ENCODE measurements at regions not wholly inside any gene's neighbourhood (a gene's known extent, or its start where the extent isn't known, plus 50 kb on each side); places are given as distances from the start of the nearest gene placed in this dataset.

DNA sequence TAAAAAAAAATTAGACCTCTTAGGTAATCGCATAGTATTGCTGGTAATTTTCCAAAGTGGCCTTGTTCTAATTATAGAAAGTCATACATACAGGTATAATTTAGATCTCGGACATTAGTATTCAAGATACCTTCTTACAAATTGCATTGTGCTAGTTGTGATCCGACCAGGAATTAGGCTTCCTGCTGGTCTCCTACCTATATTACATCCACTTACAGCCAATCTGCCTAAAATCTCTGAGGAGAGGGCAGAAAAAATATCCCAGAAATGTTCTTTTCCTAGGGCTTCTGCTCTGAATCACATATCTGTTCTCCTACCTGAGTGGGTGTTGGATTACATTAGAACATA lies 314.7 kb upstream of the GULP1 start:
- 41 to 55% (median 42%) methylated on average over 3 of the region's 3 CpGs for WGBS, 3 donors
- H3K27me3 ChIP-seq (ENCODE audit: insufficient read depth in 3 of 3, low read length in 2 of 3), result no peaks in the 10 kb centered on the region
- TF ChIP-seq, protein P1, sequence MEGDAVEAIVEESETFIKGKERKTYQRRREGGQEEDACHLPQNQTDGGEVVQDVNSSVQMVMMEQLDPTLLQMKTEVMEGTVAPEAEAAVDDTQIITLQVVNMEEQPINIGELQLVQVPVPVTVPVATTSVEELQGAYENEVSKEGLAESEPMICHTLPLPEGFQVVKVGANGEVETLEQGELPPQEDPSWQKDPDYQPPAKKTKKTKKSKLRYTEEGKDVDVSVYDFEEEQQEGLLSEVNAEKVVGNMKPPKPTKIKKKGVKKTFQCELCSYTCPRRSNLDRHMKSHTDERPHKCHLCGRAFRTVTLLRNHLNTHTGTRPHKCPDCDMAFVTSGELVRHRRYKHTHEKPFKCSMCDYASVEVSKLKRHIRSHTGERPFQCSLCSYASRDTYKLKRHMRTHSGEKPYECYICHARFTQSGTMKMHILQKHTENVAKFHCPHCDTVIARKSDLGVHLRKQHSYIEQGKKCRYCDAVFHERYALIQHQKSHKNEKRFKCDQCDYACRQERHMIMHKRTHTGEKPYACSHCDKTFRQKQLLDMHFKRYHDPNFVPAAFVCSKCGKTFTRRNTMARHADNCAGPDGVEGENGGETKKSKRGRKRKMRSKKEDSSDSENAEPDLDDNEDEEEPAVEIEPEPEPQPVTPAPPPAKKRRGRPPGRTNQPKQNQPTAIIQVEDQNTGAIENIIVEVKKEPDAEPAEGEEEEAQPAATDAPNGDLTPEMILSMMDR (IDR thresholded peaks at IDR 0.05), result no peak
- intact Hi-C loops (cut with DNase I), result no loop called here
- H3K4me1 ChIP-seq, result no peaks in the 10 kb centered on the region
- no peak overlapping the region for H3K27ac ChIP-seq
- H3K36me3 ChIP-seq (ENCODE audit: insufficient read depth in 1 of 2, low read depth in 1 of 2), result no peaks in the 10 kb centered on the region
- ATAC-seq (no peak), DNase-seq (no peak)
- H3K9me3 ChIP-seq, result no peaks in the 10 kb centered on the region
- no peak overlapping the region for H3K4me3 ChIP-seq

DNA sequence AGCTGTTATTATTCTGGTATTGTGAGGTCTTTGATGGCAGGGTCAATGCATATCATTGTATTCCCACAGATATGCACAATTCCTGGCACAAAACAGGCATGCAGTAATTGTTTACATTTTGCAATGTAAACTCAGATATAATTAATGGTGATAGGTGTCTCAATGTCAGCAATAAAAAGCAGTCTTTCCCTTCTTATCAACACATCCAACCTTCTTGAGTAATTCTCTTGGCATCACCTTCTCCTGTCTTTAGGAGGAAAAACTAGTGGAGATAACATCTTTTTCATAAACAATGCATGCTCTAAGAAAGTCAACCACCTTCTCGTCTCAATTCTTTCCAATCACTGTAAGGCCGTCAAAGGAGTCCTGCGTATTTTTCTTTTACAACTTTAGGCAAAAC lies 313.3 kb upstream of the GULP1 start:
- Histone ChIP-seq H3K36me3 (ENCODE audit: insufficient read depth in 1 of 2, low read depth in 1 of 2) (no peaks in the 10 kb centered on the region), H3K4me3 (no peak overlapping the region), H3K27ac (no peak overlapping the region), H3K27me3 (ENCODE audit: insufficient read depth in 3 of 3, low read length in 2 of 3) (no peaks in the 10 kb centered on the region), H3K9me3 (no peaks in the 10 kb centered on the region), H3K4me1 (peaks cover 9% of the 10 kb centered on the region)
- TF ChIP-seq, protein P1 (IDR thresholded peaks at IDR 0.05), result no peak
- ATAC-seq (no peak), DNase-seq (no peak)
- intact Hi-C loops (cut with DNase I), result no loop called here
- 93 to 96% (median 96%) methylated on average over 3 of the region's 3 CpGs for WGBS, 3 donors

DNA sequence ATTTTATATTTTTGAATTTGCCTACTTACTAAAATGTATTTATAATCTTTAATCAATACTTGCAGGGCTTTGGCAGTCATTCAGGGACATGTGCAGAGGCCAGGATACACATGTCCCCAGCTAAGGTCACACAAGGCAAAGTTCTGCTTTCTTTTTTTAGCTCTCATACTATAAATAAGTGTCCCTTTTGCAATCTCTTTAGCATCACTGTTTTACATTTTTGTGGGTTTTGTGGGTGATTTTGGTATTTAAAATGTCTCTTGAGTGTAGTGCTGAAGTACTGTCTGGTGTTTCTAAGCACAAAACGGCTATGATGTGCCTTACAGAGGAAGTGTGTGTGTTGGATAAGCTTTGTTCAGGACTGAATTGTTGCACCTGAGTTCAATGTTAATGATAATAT lies 309.0 kb upstream of the GULP1 start:
- no peaks in the 10 kb centered on the region for H3K9me3 ChIP-seq
- no peaks in the 10 kb centered on the region for H3K36me3 ChIP-seq (ENCODE audit: insufficient read depth in 1 of 2, low read depth in 1 of 2)
- WGBS, 3 donors, result 14 to 46% (median 16%) methylated on average over 1 of the region's 1 CpG
- peak; percentile 70 to 89 (median 73) for ATAC-seq
- intact Hi-C loops (cut with DNase I), result no loop called here
- H3K4me3 ChIP-seq, result no peak overlapping the region
- no peak for DNase-seq
- no peak overlapping the region for H3K27ac ChIP-seq
- H3K27me3 ChIP-seq (ENCODE audit: insufficient read depth in 3 of 3, low read length in 2 of 3), result no peaks in the 10 kb centered on the region
- TF ChIP-seq, protein P1 (IDR thresholded peaks at IDR 0.05), result no peak
- H3K4me1 ChIP-seq, result peaks cover 16% of the 10 kb centered on the region

DNA sequence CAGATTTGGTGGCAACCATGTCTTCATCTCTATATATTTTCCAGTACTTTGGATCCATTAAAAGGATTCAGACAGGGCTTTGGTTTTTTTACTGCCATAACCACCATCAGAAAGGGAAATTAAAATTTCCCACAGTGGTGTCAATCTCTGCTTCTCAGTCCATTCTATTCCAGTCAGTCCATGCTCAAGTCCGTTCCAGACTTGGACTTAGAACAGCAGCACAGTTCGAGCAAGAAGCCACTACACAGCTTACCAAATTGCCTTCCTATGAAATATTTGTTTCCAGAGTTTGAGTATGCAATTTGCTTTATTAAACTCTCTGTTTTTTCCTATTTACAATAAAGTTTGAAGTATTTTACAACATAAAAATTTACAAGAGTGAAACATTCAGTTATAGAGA lies 306.5 kb upstream of the GULP1 start:
- H3K4me3 ChIP-seq, result no peak overlapping the region
- H3K4me1 ChIP-seq, result peaks cover 16% of the 10 kb centered on the region
- H3K36me3 ChIP-seq (ENCODE audit: insufficient read depth in 1 of 2, low read depth in 1 of 2), result no peaks in the 10 kb centered on the region
- ATAC-seq (no peak), DNase-seq (no peak)
- no peaks in the 10 kb centered on the region for H3K27me3 ChIP-seq (ENCODE audit: insufficient read depth in 3 of 3, low read length in 2 of 3)
- WGBS, 3 donors, result 42 to 85% (median 45%) methylated on average over 2 of the region's 2 CpGs
- TF ChIP-seq, protein P1 (IDR thresholded peaks at IDR 0.05), result no peak
- intact Hi-C loops (cut with DNase I), result no loop called here
- H3K27ac ChIP-seq, result no peak overlapping the region
- no peaks in the 10 kb centered on the region for H3K9me3 ChIP-seq

DNA sequence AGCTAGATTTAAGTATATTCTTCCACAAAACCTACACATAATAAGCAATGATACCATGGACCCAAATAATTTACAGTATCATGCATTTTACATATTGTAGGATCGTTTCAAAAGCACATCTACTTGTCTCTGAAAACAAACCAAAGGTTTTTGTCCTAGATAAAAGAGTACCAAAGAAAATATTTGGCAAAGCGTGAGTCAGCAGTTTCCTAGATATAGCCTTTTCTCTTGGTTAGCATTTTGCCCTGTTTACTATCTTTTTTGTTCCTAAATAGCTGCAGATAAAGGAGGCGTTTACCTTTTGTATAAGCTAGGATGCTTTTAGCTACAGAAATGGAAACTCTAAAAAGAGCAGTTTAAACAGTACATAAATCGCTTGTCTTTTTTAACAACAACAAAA lies 305.8 kb upstream of the GULP1 start:
- Histone ChIP-seq H3K4me3 (no peak overlapping the region), H3K27ac (no peak overlapping the region), H3K9me3 (no peaks in the 10 kb centered on the region), H3K36me3 (ENCODE audit: insufficient read depth in 1 of 2, low read depth in 1 of 2) (no peaks in the 10 kb centered on the region), H3K4me1 (peaks cover 16% of the 10 kb centered on the region), H3K27me3 (ENCODE audit: insufficient read depth in 3 of 3, low read length in 2 of 3) (no peaks in the 10 kb centered on the region)
- DNase-seq (no peak), ATAC-seq (no peak)
- intact Hi-C loops (cut with DNase I), result no loop called here
- 80 to 90% (median 88%) methylated on average over 4 of the region's 4 CpGs for WGBS, 3 donors
- TF ChIP-seq, protein P1 (IDR thresholded peaks at IDR 0.05), result no peak
